Activated T-helper 17 cell treated with anti-CD3 and anti-CD28 coated beads, Interleukin-2, amount 50 U/mL, for 72 hours (primary cell): ENCODE measurements at regions not wholly inside any gene's neighbourhood (a gene's known extent, or its start where the extent isn't known, plus 50 kb on each side); places are given as distances from the start of the nearest gene placed in this dataset.
"Not testable (repeated sequence)": the region's sequence is repeated elsewhere in the genome, so short reads cannot be mapped to it uniquely, and the experiment has no call there.

Source experiments
- ATAC-seq: fragments of 150-1000 bp; cut with Tn5 transposase; replicated peaks from 2 replicates; pipeline ENCODE4 v1.10.0; 2021; ENCODE audit warnings: mild to moderate bottlenecking, moderate library complexity
- H3K27ac Mint-ChIP-seq: one replicate; pipeline ENCODE4 v1.8.0; 2022; ENCODE audit warnings: mixed read lengths
- H3K27me3 Mint-ChIP-seq: one replicate; pipeline ENCODE4 v1.8.0; 2022; ENCODE audit warnings: mixed read lengths
- H3K36me3 Mint-ChIP-seq: one replicate; pipeline ENCODE4 v1.8.0; 2022; ENCODE audit warnings: low read depth, mild to moderate bottlenecking, mixed read lengths
- H3K4me1 Mint-ChIP-seq: one replicate; pipeline ENCODE4 v1.8.0; 2022; ENCODE audit warnings: mixed read lengths
- H3K4me3 Mint-ChIP-seq: one replicate; pipeline ENCODE4 v1.8.0; 2022; ENCODE audit warnings: mild to moderate bottlenecking, mixed read lengths
- H3K9me3 Mint-ChIP-seq: one replicate; pipeline ENCODE4 v1.8.0; 2022; ENCODE audit warnings: mixed read lengths

- not testable (repeated sequence) for H3K4me3 Mint-ChIP-seq, H3K4me1 Mint-ChIP-seq, H3K27me3 Mint-ChIP-seq, H3K36me3 Mint-ChIP-seq, H3K27ac Mint-ChIP-seq, ATAC-seq, H3K9me3 Mint-ChIP-seq
These were observed 4423.6 kb upstream of the TPTE start for GRCh38 chr21:6097736-6098135.

DNA sequence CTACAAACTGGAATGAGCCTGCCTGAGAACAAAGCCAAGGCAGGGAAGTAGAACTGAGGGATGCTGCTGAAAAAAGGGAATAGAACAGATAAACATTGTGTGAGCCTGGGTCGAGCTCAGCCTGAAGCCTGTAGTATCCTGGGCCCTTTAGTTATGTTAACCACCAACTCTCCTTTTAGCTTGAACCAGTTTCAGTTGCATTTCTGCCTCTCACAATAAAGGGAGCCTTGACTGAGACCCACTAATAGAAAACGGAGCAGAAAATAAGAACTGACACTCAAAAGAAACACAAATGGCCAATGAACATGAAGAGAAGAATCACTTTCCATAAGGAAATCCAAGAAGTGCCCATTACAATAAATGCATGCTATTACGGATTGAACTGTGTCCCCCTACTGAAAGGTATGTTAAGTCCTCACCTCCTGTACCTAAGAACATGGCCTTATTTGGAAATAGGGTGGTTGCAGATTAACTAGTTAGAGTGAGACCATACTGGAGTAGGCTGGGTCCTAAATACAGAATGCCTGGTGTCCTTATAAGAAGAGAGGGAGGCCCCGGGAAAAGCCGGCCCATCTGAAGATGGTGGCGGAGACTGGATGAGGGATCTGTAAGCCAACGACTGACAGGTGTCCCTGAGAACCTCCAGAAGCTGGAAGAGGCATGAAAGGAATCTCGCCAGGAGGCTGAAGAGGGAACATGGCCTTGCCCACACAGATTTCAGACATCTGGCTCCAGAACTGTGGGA lies 4423.0 kb upstream of the TPTE start:
- H3K36me3 Mint-ChIP-seq, H3K9me3 Mint-ChIP-seq, H3K27me3 Mint-ChIP-seq, H3K4me1 Mint-ChIP-seq, H3K27ac Mint-ChIP-seq, H3K4me3 Mint-ChIP-seq, ATAC-seq: not testable (repeated sequence)

- H3K4me1 Mint-ChIP-seq, H3K27me3 Mint-ChIP-seq, ATAC-seq, H3K27ac Mint-ChIP-seq, H3K4me3 Mint-ChIP-seq, H3K9me3 Mint-ChIP-seq, H3K36me3 Mint-ChIP-seq: not testable (repeated sequence)
These were observed 4419.8 kb upstream of the TPTE start for GRCh38 chr21:6101588-6101987.

DNA sequence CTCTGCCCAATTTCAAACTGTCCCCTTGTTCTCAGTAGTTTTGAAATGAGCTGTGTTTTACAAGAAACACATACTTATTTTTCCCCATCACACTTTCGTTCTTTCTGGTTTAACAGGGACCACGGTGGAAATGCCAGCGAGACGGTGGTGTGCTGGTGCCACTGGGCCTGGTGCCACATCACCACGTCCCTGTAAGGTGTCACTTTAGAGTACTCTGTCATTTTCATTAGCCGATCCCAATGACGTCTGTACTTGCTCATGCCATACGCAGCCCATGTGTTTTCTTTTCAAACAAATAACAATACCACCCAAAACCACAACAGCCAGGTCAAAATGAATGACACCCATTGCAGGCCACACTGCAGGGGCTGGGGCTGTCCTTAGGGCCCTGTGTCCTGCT lies 4416.8 kb upstream of the TPTE start:
- H3K36me3 Mint-ChIP-seq, H3K27ac Mint-ChIP-seq, H3K27me3 Mint-ChIP-seq, H3K9me3 Mint-ChIP-seq, H3K4me3 Mint-ChIP-seq, ATAC-seq, H3K4me1 Mint-ChIP-seq: not testable (repeated sequence)

- not testable (repeated sequence) for ATAC-seq, H3K27ac Mint-ChIP-seq, H3K4me1 Mint-ChIP-seq, H3K27me3 Mint-ChIP-seq, H3K9me3 Mint-ChIP-seq, H3K36me3 Mint-ChIP-seq, H3K4me3 Mint-ChIP-seq
These were observed 4414.5 kb upstream of the TPTE start for GRCh38 chr21:6106686-6107567.

GRCh38 chr21:6108894-6109293 lies 4412.5 kb upstream of the TPTE start:
- not testable (repeated sequence) for ATAC-seq

DNA sequence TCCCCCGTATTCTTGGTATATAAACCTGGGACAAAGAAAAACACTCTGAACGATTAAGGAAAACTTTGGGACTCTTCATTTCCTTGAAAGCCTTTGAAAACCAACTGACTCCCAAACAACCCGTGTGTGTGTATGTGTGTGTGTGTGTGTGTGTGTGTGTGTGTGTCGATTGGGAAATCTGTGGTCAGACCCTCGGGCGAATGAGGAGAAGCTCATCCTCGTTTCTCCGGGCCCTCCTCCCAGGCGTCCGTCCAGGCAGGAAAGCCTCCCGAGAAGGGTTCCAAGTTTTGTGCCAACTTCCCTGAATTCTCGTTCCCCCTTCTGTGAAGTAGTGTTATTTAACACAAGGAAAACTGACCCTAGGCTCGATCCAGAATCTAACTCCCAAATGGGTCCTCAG lies 4411.6 kb upstream of the TPTE start:
- H3K27me3 Mint-ChIP-seq = not testable (repeated sequence)

More at GRCh38 chr21:6108894-6109293, 4412.5 kb upstream of the TPTE start:
- not testable (repeated sequence) for H3K27ac Mint-ChIP-seq, H3K4me3 Mint-ChIP-seq, H3K27me3 Mint-ChIP-seq, H3K9me3 Mint-ChIP-seq, H3K36me3 Mint-ChIP-seq, H3K4me1 Mint-ChIP-seq

GRCh38 chr21:6110716-6111343 lies 4410.6 kb upstream of the TPTE start:
- H3K4me1 Mint-ChIP-seq, H3K27me3 Mint-ChIP-seq, H3K27ac Mint-ChIP-seq, H3K9me3 Mint-ChIP-seq, H3K4me3 Mint-ChIP-seq, H3K36me3 Mint-ChIP-seq: not testable (repeated sequence)
- peak; percentile 97 for ATAC-seq

More for the DNA sequence above, 4411.6 kb upstream of the TPTE start:
- H3K9me3 Mint-ChIP-seq, ATAC-seq, H3K27ac Mint-ChIP-seq, H3K36me3 Mint-ChIP-seq, H3K4me3 Mint-ChIP-seq, H3K4me1 Mint-ChIP-seq: not testable (repeated sequence)

DNA sequence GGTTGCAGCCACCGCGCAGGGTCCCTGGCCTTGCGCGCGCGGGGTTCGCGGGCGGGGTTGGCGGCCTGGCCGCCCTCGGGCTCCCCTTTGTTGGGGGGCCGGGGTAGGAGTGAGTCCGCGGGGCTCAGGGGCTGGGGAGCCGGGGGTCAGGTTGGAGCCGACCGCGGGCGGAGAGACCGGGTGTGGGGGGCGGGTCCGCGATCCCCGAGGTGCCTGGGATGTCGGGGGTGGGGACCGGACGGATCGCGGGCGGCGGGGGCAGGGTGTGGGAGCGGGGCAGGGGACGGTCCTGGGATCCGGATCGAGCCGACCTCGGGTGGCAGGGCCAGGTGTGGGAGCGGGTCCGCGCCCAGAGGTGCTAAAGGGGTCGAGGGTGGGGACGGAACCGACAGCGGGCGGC lies 4410.0 kb upstream of the TPTE start:
- H3K27me3 Mint-ChIP-seq, H3K4me3 Mint-ChIP-seq, H3K4me1 Mint-ChIP-seq, H3K9me3 Mint-ChIP-seq, H3K36me3 Mint-ChIP-seq, H3K27ac Mint-ChIP-seq: not testable (repeated sequence)
- ATAC-seq = peak; percentile 8

DNA sequence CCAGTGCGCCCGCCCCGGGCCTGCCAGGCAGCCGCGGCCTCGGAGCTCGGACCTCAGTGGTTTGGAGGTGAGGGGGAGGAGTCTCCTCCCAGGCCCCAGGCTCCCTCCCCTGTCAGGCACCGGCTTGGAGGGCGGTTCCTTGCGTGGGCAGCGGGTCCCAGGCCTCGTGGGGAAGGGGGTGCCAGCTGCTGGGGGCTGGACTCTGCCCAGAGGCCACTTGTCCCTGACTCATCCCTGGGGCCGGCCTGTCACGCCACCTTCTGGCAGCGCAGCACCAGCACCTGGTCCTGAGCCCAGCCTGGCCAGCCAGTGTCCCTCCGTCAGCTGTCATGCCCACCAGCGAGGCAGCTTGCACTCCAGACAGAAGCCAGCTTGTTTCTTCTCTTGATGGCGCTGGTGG lies 4403.0 kb upstream of the TPTE start:
- H3K27me3 Mint-ChIP-seq, H3K4me1 Mint-ChIP-seq, H3K9me3 Mint-ChIP-seq, H3K27ac Mint-ChIP-seq, H3K36me3 Mint-ChIP-seq, ATAC-seq, H3K4me3 Mint-ChIP-seq: not testable (repeated sequence)

DNA sequence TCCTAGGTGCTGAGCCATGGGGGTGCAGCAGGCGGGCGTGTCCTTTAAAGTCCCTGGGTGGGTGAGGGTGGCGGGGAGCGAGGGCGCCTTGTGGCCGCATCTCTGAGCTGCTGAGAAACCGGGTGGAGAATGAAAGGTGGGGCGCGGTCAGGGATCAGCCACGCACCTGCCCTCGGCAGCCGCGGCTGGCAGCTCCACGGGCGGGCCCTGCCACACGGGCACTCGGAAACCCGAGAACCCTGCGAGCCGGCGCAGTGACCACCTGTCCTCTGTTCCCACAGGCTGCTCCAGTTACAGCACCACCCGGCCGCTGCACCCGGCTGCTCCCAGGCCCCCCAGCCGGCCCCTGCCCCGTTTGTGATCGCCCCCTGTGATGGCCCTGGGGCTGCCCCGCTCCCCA lies 4400.5 kb upstream of the TPTE start:
- not testable (repeated sequence) for H3K4me3 Mint-ChIP-seq, ATAC-seq, H3K27ac Mint-ChIP-seq, H3K27me3 Mint-ChIP-seq, H3K4me1 Mint-ChIP-seq, H3K36me3 Mint-ChIP-seq, H3K9me3 Mint-ChIP-seq

- H3K4me3 Mint-ChIP-seq, H3K4me1 Mint-ChIP-seq, H3K27ac Mint-ChIP-seq, H3K9me3 Mint-ChIP-seq, H3K27me3 Mint-ChIP-seq, H3K36me3 Mint-ChIP-seq: not testable (repeated sequence)
- ATAC-seq = peak; percentile 18
These were observed 4398.8 kb upstream of the TPTE start for GRCh38 chr21:6122629-6123028.

GRCh38 chr21:6123224-6123623 lies 4398.2 kb upstream of the TPTE start:
- not testable (repeated sequence) for H3K27me3 Mint-ChIP-seq, H3K4me1 Mint-ChIP-seq, H3K27ac Mint-ChIP-seq, H3K36me3 Mint-ChIP-seq, H3K4me3 Mint-ChIP-seq, H3K9me3 Mint-ChIP-seq
- peak; percentile 53 for ATAC-seq

- not testable (repeated sequence) for ATAC-seq, H3K4me1 Mint-ChIP-seq, H3K36me3 Mint-ChIP-seq, H3K4me3 Mint-ChIP-seq, H3K27ac Mint-ChIP-seq, H3K9me3 Mint-ChIP-seq, H3K27me3 Mint-ChIP-seq
These were observed 4395.7 kb upstream of the TPTE start for GRCh38 chr21:6125549-6126240.
